ENCODE measurements at regions not wholly inside any gene's neighbourhood (a gene's known extent, or its start where the extent isn't known, plus 50 kb on each side); places are given as distances from the start of the nearest gene placed in this dataset.

- no peaks in the 10 kb centered on the region for H3K27me3 ChIP-seq
- no peak for DNase-seq (ENCODE audit: extremely low spot score in 2 of 2)
- intact Hi-C loops (cut with DNase I), result no loop called here
- H3K9me3 ChIP-seq, result no peaks in the 10 kb centered on the region
- no peak overlapping the region for H3K4me3 ChIP-seq
- H3K36me3 ChIP-seq, result no peaks in the 10 kb centered on the region
- no peaks in the 10 kb centered on the region for H3K4me1 ChIP-seq
- TF ChIP-seq, protein P1, sequence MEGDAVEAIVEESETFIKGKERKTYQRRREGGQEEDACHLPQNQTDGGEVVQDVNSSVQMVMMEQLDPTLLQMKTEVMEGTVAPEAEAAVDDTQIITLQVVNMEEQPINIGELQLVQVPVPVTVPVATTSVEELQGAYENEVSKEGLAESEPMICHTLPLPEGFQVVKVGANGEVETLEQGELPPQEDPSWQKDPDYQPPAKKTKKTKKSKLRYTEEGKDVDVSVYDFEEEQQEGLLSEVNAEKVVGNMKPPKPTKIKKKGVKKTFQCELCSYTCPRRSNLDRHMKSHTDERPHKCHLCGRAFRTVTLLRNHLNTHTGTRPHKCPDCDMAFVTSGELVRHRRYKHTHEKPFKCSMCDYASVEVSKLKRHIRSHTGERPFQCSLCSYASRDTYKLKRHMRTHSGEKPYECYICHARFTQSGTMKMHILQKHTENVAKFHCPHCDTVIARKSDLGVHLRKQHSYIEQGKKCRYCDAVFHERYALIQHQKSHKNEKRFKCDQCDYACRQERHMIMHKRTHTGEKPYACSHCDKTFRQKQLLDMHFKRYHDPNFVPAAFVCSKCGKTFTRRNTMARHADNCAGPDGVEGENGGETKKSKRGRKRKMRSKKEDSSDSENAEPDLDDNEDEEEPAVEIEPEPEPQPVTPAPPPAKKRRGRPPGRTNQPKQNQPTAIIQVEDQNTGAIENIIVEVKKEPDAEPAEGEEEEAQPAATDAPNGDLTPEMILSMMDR (IDR thresholded peaks at IDR 0.05), result no peak
- TF ChIP-seq POLR2AphosphoS5 (IDR thresholded peaks at IDR 0.05; ENCODE audit: insufficient read depth in 1 of 2, low read depth in 1 of 2) (no peak), POLR2A (IDR thresholded peaks at IDR 0.05) (no peak)
- no peak overlapping the region for H3K27ac ChIP-seq
Observed at GRCh38 chr4:130238121-130238520, 1142.2 kb downstream of the C4orf33 start.

DNA sequence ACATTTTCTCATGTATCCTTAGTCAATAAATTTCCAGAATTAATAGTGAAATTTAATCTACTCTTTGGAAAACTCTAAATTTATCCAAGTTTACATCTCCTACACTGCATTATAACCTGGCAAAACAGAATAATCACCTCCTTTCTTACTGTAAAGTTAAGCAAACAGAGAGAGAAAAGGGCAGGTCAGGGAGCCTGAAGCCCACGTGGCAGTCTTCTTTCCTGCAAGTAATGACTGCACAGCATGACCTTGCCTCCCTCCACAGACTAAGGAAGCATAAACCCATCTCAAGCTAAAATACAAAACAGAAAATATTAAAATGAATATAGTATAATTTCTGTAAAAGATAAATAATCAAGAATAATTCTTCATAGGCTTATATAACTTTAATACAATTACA is 1153.0 kb downstream of the C4orf33 start:
- H3K9me3 ChIP-seq, result no peaks in the 10 kb centered on the region
- H3K36me3 ChIP-seq, result no peaks in the 10 kb centered on the region
- H3K27ac ChIP-seq, result no peak overlapping the region
- no peaks in the 10 kb centered on the region for H3K27me3 ChIP-seq
- intact Hi-C loops (cut with DNase I), result no loop called here
- no peak for DNase-seq (ENCODE audit: extremely low spot score in 2 of 2)
- TF ChIP-seq POLR2A (IDR thresholded peaks at IDR 0.05) (no peak), POLR2AphosphoS5 (IDR thresholded peaks at IDR 0.05; ENCODE audit: insufficient read depth in 1 of 2, low read depth in 1 of 2) (no peak)
- TF ChIP-seq, protein P1 (IDR thresholded peaks at IDR 0.05), result no peak
- no peak overlapping the region for H3K4me3 ChIP-seq
- H3K4me1 ChIP-seq, result no peaks in the 10 kb centered on the region

GRCh38 chr4:130257271-130257670 is 1161.3 kb downstream of the C4orf33 start:
- H3K9me3 ChIP-seq, result no peaks in the 10 kb centered on the region
- DNase-seq (ENCODE audit: extremely low spot score in 2 of 2), result no peak
- intact Hi-C loops (cut with DNase I), result no loop called here

GRCh38 chr4:130266814-130267213 is 1170.9 kb downstream of the C4orf33 start:
- H3K4me1 ChIP-seq, result no peaks in the 10 kb centered on the region
- H3K9me3 ChIP-seq, result no peaks in the 10 kb centered on the region
- no peak overlapping the region for H3K27ac ChIP-seq
- no peak for DNase-seq (ENCODE audit: extremely low spot score in 2 of 2)
- H3K36me3 ChIP-seq, result no peaks in the 10 kb centered on the region
- TF ChIP-seq, protein P1 (IDR thresholded peaks at IDR 0.05), result no peak
- TF ChIP-seq POLR2A (IDR thresholded peaks at IDR 0.05) (no peak), POLR2AphosphoS5 (IDR thresholded peaks at IDR 0.05; ENCODE audit: insufficient read depth in 1 of 2, low read depth in 1 of 2) (no peak)
- no peaks in the 10 kb centered on the region for H3K27me3 ChIP-seq
- no peak overlapping the region for H3K4me3 ChIP-seq
- intact Hi-C loops (cut with DNase I), result no loop called here

More at GRCh38 chr4:130257271-130257670, 1161.3 kb downstream of the C4orf33 start:
- Histone ChIP-seq H3K36me3 (no peaks in the 10 kb centered on the region), H3K4me1 (no peaks in the 10 kb centered on the region), H3K4me3 (no peak overlapping the region), H3K27me3 (no peaks in the 10 kb centered on the region), H3K27ac (no peak overlapping the region)
- TF ChIP-seq POLR2A (IDR thresholded peaks at IDR 0.05), result no peak

DNA sequence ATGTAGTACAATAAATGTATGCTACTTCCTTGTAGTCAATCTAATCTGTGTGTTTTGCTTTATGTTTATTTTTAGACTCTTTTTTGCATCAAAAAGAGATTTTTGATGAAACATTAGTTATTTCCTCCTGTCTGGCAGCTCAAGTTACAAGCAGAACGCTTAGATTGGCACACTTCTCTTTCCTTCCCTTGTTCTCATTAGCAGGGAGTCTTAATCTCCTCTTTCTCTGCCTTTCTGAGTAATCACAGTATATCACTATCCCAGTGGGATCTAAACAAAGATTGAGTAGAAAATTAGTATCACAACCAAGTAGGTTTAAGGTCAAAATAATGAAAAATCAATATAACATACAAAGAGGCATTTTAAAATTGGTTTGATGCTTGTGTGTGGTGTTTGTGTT is 1192.6 kb downstream of the C4orf33 start:
- no peaks in the 10 kb centered on the region for H3K36me3 ChIP-seq
- no peak for DNase-seq (ENCODE audit: extremely low spot score in 2 of 2)
- no peaks in the 10 kb centered on the region for H3K9me3 ChIP-seq
- H3K27me3 ChIP-seq, result no peaks in the 10 kb centered on the region
- H3K4me3 ChIP-seq, result no peak overlapping the region
- no peaks in the 10 kb centered on the region for H3K4me1 ChIP-seq
- no peak for TF ChIP-seq POLR2A (IDR thresholded peaks at IDR 0.05)
- TF ChIP-seq, protein P1 (IDR thresholded peaks at IDR 0.05), result no peak
- no peak for TF ChIP-seq POLR2AphosphoS5 (IDR thresholded peaks at IDR 0.05; ENCODE audit: insufficient read depth in 1 of 2, low read depth in 1 of 2)
- no peak overlapping the region for H3K27ac ChIP-seq
- intact Hi-C loops (cut with DNase I), result no loop called here

Measured in vagina (tissue), 2 donors.